HL-60 (cell line): ENCODE measurements at regions not wholly inside any gene's neighbourhood (a gene's known extent, or its start where the extent isn't known, plus 50 kb on each side); places are given as distances from the start of the nearest gene placed in this dataset.

ENCODE experiments used
- CTCF ChIP-seq: IDR thresholded peaks from one replicate; pipeline ENCODE4 v1.5.1; 2011; ENCODE audit warnings: low read length, control low read depth, inconsistent platforms; ENCODE audit not compliant: insufficient read depth
- GABPA ChIP-seq: IDR thresholded peaks from 2 replicates; pipeline ENCODE4 v1.6.1; 2012; ENCODE audit warnings: low read depth
- POLR2AphosphoS5 ChIP-seq: IDR thresholded peaks from 2 replicates; pipeline ENCODE4 v1.6.1; 2012; ENCODE audit warnings: low read depth
- REST ChIP-seq: IDR thresholded peaks from 2 replicates; pipeline ENCODE4 v1.6.1; 2012; ENCODE audit warnings: low read depth; ENCODE audit not compliant: insufficient replicate concordance
- SPI1 ChIP-seq: IDR thresholded peaks from 2 replicates; pipeline ENCODE4 v1.6.1; 2012; ENCODE audit warnings: low read depth, mild to moderate bottlenecking, borderline replicate concordance

GRCh38 chr6:87847135-87847829 is 145.2 kb upstream of the AKIRIN2 start:
- no peak for TF ChIP-seq POLR2AphosphoS5
- TF ChIP-seq CTCF = no peak
- TF ChIP-seq SPI1 = no peak
- no peak for TF ChIP-seq REST
- no peak for TF ChIP-seq GABPA
